SK-MEL-5 (cell line): ENCODE measurements at regions not wholly inside any gene's neighbourhood (a gene's known extent, or its start where the extent isn't known, plus 50 kb on each side); places are given as distances from the start of the nearest gene placed in this dataset.
A peak's percentile ranks its signal among the peaks of the same experiment; 100 is the strongest.
"Not testable (repeated sequence)": the region's sequence is repeated elsewhere in the genome, so short reads cannot be mapped to it uniquely, and the experiment has no call there.

Source experiments
- DNase-seq: peaks from one replicate; pipeline ENCODE4 v3.0.0-alpha.2; 2016; ENCODE audit warnings: low read depth, low spot score
- in situ Hi-C: cut with HindIII; loops from 2 replicates; pipeline ENCODE4 v1.10.0; 2016; ENCODE audit warnings: low sequenced_read_pairs, high pct_unique_total_duplicates, low pct_unique_long_range_greater_than_20kb

DNA sequence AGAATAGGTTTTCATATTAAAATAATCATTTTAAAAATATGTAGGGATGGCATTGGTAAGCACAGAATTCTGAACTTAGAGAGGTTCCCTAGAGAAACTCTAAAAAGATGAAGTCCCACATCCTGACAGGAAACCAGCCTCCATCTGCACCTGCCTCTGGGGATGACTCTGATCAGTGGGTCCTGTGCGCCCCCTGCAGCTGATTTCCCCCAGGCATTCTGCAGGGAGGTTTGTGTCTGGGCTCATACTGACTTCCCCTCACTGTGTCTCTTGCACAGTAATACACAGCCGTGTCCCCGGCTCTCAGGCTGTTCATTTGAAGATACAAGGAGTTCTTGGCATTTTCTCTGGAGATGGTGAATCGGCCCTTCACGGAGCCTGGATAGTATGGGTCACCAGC, 602.9 kb downstream of the TMEM121 start:
- in situ Hi-C loops, result no loop called here
- DNase-seq, result no peak

DNA sequence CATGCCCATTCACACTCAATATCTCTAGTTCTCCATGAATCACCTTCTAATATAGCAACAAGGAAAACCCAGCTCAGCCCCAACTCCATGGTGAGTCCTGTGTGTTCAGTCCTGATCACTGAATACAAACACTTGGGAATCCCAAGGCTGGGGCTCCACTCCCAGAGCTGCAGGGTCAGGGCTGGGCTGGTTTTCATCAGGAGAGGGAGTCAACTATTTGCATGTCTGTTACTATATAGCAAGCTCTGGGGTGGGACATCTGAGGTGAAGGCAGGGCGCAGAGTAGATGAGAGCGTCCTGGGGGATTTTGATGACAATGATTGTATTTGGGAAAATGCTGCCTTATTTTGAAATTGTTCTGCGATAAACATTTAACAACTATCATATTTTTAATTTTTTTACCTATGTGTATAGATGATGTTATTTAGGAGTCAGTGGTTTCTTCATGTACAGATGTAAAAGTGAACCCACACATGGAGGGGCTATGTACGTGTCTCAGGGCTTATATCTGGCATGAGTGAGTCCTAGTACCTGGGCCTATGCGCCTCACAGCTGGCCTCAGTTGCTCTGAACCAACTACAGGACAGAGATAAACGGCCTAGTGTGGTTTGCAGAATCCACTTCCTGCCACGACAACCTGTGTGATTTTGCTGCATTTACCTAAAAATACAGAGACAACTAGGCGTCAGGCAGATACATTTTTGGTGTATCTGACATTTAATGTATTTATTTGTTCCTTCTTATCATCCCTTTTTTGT, 603.7 kb downstream of the TMEM121 start:
- DNase-seq, in situ Hi-C loops: not testable (repeated sequence)

DNA sequence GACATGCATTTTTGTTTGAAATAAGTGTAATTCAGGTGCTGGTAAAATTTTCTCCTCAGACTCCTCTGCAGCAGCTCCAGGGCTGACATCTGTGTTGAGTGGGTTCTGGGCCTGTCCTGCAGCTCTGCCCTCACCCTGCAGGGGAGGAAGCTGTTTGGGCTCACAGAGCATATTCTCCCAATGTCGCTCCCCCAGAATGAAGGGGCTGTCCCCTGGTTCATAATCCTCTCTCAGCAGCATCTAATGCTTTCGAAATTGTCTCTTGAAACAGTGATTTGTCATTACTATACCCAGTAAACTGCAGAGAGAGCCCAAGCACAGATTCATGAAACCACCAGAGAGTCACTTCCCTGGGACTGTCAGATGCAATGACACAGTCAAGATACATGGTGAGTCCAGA, 606.7 kb downstream of the TMEM121 start:
- DNase-seq, in situ Hi-C loops: not testable (repeated sequence)

DNA sequence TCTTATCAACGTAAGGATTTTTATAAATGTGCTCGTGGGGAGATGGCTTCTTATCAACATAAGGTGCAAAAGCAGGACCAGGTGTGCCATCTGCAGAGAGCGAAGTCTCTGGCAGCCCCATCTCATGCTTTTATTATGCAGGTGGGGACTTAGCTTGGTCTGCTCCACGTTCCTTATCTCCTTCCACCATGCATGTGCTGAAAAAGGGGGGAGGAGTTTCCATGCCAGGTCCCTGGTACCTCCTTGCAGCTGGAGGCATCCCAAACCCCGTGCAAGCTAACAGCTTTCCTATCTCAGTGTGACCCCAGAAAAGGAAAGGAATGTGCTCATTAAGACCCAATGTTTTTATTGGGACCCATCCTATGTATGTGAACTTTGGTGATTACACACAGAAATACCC, 608.5 kb downstream of the TMEM121 start:
- in situ Hi-C loops, result no loop called here

DNA sequence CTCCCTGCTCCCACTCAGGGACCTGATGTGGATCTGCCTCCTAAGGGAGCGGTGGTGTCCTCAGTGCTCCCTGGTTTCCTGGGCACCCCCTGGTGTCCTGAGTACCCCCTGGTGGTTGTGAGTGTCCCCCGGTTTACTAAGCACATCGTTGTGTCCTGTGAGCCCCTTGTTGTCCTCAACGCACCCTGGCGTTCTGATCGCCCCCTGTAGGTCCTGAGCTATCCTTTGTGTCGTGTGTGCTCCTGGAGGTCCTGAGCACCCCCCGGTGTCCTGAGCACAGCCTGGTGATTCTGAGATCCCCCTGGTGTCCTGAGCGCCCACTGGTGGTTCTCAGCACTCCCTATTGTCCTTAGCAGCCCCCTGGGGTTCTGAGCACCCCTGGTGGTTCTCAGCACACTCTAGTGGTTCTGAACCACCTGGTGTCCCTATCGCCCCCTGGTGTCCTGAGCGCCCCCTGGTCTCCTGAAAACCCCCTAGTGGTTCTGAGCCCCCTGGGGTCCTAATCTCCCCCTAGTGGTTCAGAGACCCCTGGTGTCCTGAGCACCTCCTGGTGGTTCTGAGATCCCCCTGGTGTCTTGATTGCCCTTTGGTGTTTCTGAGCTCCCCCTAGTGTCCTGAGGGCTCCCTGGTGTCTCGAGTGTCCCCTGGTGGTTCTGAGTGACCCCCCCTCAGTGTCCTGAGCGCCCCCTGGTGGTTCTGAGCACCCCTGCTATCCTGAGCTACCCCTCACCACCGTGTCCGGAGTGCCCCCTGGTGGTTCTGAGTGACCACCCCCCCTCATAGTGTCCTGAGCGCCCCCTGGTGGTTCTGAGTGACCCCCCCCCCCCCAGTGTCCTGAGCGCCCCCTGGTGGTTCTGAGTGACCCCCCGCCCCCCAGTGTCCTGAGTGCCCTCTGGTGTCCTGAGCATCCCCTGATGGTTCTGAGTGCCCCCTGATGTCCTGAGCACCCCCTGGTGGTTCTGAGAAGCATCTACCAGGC, 615.1 kb downstream of the TMEM121 start:
- peak; percentile 13 for DNase-seq
- in situ Hi-C loops, result no loop called here

More for the DNA sequence above, 608.5 kb downstream of the TMEM121 start:
- DNase-seq, result no peak

DNA sequence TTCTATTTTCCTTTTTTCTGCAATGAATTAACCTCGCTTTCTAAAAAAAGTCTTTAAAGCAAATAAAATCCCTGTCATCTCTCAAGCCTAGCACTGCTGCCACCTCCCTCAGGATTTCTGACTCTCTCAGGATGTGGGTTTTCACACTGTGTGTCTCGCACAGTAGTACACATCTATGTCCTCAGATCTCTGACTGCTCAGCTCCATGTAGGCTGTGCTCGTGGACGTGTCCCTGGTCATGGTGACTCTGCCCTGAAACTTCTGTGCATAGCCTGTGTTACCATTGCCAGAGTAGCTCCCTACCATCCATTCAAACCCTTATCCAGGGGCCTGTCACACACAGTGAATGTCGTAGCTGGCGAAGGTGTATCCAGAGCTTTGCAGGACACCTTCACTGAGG, 619.3 kb downstream of the TMEM121 start:
- DNase-seq, in situ Hi-C loops: not testable (repeated sequence)

DNA sequence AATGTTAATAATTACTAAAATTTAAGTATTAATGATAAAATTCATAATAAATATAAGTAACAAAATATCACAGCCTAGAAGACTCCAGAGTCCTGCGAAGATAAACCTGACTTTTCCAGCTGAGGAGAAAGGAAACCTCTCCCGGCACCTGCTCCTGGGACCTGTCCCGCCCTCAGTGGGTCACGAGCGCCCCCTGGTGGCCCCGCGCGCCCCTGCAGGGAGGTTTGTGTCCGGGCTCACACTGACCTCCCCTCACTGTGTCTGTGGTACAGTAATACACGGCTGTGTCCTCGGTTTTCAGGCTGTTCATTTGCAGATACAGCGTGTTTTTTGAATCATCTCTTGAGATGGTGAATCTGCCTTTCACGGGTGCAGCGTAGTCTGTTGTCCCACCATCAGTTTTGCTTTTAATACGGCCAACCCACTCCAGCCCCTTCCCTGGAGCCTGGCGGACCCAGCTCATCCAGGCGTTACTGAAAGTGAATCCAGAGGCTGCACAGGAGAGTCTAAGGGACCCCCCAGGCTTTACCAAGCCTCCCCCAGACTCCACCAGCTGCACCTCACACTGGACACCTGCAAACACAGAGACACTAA, 627.1 kb downstream of the TMEM121 start:
- DNase-seq, result peak; percentile 58
- in situ Hi-C loops, result not testable (repeated sequence)

DNA sequence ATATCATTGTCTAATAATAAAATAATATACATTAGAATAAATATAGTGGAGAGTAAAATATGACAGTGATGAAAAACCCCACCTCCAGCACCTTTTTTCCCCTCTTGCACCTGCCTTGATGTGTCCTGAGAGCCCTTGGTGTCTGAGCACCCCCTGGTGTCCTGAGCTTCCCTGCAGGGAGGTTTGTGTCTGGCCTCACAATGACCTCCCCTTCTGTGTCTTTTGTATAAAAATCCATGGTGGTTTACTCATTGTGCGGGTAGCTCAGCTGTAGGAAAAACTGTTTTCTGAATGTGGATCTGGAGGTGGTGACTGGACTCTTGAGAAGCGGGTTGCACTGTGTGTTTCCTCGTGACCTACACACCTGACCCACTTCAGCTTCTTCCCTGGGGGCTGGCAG, 636.9 kb downstream of the TMEM121 start:
- DNase-seq, result no peak
- in situ Hi-C loops, result no loop called here

DNA sequence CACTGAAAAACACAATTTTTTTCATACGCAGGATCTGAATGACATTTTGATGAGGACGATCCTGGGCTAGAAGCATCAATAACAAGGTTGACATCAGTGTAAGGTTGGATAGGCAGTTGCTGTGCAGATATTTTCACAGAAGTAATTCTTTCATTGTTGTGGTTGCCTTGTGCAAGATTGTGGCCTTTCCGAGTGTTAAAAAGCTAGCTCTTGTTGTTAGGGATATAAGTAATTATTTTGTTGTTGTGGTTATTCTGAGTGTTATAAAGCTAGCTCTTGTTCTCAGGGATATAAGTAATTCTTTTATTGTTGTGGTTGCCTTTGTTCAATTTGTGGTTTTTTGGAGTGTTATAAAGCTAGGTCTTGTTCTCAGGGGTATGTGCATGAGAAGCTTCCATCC, 637.4 kb downstream of the TMEM121 start:
- DNase-seq, in situ Hi-C loops: not testable (repeated sequence)

DNA sequence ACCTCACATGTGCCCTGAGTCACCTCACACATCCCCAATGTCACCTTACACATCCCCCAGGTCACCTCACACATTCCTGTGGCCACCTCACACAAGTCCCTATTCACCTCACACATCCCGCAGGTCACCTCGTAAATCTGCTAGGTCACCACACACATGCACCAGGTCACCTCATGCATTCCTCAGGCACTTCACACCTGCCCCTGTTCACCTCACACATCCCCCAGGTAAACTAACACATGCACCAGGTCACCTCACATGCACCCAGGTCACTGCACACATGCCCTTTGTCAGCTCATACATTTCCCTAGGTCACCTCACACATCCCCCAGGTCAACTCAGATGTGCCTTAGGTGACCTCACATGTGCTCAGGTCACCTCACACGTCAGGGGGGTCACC, 639.8 kb downstream of the TMEM121 start:
- no peak for DNase-seq
- in situ Hi-C loops, result no loop called here

DNA sequence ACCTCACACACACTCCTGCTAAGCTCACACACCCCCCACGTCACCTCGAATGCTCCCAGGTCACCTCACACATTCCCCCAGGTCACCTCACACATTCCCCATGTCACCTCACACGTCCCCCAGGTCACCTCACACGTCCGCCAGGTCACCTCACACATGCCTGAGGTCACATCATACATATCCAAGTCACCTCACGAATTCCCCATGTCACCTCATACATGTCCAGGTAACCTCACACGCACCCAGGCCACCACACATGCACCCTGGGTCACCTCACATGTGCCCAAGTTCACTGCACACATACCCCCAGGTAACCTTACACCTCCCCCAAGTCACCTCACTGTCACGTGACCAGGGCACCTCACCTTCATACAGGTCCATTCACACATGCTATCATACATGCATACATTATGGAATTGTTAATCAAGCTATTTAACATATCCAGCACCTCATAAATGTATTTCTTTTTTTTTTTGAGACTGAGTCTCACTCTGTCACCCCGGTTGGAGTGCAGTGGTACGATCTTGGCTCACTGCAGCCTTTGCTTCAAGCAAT, 640.3 kb downstream of the TMEM121 start:
- no peak for DNase-seq
- in situ Hi-C loops, result no loop called here

DNA sequence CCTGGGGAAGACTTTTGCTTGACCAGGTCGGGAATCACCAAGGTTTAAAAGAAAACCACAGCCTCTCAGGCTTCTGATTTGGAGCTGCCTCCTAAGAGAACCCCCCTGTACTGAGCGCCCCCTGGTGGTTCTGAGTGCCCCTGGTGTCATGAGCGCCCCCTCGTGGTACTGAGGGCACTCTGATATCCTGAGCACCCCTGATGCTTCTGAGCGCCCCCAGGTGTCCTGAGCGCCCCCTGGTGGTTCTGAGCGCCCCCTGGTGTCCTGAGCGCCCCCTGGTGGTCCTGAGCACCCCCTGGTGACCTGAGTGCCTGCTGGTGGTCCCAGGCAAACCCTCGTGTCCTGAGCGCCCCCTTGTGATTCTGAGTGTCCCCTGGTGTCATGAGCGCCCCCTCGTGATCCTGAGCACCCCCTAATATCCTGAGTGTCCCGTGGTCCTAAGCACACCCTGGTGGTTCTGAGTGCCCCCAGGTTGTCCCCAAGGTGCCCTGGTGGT, 643.8 kb downstream of the TMEM121 start:
- in situ Hi-C loops, result not testable (repeated sequence)
- peak; percentile 22 for DNase-seq

DNA sequence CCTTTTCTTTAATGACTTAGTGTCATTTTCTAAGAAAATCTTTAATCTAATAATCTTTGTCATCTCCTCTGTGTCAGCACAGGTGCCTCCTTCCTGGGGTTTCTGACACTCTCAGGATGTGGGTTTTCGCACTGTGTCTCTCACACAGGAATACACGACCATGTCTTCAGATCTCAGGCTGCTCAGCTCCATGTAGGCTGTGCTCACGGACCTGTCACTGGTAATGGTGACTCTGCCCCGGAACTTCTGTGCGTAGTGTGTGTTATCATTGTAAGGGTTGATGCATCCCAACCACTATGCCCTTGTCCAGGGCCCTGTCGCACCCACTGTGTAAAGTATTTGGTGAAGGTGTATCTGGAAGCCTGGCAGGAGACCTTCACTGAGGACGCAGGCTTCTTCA, 647.8 kb downstream of the TMEM121 start:
- no peak for DNase-seq
- in situ Hi-C loops, result no loop called here

DNA sequence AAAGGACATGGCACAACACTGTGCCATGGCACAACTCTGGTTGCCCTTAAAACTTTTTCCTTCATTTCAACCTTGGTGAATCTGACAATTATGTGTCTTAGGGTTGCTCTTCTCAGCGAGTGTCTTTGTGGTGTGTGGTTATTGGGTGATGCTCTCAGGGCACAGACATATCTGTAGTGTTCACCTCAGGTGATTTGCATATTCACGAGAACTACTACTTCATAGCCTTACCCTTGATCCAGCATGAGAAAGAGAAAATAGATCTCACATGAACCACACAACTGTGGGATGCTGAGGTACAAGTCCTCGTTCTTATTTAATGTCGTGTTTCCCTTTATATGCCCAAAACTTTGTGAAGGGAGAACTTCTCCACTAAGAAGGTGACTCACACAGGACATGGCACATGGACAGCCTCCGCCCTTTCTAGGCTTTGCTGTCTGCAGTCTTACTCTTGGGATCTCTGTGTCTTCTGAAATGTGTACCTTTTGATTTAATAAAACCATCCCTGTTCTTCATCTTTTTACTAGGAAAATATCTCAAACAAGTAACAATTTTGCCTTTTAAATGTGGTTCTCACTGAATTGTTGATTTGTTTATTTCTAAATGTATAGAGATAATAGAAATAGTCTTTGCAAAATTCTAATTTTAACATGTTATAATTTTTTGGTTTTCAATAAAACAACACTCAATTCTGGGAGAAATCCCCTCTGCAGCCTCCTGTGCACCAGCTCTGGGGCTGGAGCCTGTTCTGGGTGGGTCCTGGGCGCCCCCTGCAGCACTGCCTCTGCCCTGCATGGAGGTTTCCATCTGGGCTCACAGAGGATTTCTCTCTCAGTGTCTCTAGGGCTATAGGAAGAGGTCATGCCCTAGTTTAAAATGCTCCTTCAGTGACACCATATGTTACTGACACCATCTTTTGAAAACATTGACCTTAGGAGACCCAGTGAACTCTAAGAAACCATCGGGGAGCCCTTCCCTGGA, 651.2 kb downstream of the TMEM121 start:
- in situ Hi-C loops, DNase-seq: not testable (repeated sequence)

DNA sequence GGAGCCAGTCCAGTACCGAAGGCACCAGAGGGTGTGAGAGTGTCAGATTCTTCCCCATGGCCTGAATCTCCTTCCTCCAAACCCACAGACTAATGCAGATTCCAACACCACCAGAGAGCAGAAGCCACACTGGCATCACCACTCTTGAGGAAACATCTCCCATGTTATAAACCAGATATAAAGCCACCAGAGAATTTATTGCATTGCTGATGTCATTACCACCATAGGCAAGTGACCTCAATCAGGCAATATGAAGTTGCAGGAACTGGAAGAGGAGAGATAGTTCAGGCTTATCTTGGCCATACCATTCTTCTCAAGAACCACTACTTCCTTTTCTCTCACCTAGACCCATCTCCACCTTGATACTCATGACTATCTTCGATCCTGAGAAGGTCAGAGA, 653.4 kb downstream of the TMEM121 start:
- in situ Hi-C loops, result no loop called here
- DNase-seq, result no peak

DNA sequence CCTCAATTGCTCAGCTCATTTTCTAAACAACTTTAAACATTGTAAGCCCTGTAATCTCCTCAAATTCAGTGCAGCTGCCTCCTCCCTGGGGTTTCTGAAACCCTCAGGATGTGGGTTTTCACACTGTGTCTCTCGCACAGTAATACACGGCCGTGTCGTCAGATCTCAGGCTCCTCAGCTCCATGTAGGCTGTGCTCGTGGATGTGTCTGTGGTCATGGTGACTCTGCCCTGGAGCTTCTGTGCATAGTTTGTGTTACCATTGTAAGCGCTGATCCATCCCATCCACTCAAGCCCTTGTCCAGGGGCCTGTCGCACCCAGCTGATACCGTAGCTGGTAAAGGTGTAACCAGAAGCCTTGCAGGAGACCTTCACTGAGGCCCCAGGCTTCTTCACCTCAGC, 658.4 kb downstream of the TMEM121 start:
- in situ Hi-C loops, DNase-seq: not testable (repeated sequence)
